ENCODE measurements at regions not wholly inside any gene's neighbourhood (a gene's known extent, or its start where the extent isn't known, plus 50 kb on each side); places are given as distances from the start of the nearest gene placed in this dataset.

DNA sequence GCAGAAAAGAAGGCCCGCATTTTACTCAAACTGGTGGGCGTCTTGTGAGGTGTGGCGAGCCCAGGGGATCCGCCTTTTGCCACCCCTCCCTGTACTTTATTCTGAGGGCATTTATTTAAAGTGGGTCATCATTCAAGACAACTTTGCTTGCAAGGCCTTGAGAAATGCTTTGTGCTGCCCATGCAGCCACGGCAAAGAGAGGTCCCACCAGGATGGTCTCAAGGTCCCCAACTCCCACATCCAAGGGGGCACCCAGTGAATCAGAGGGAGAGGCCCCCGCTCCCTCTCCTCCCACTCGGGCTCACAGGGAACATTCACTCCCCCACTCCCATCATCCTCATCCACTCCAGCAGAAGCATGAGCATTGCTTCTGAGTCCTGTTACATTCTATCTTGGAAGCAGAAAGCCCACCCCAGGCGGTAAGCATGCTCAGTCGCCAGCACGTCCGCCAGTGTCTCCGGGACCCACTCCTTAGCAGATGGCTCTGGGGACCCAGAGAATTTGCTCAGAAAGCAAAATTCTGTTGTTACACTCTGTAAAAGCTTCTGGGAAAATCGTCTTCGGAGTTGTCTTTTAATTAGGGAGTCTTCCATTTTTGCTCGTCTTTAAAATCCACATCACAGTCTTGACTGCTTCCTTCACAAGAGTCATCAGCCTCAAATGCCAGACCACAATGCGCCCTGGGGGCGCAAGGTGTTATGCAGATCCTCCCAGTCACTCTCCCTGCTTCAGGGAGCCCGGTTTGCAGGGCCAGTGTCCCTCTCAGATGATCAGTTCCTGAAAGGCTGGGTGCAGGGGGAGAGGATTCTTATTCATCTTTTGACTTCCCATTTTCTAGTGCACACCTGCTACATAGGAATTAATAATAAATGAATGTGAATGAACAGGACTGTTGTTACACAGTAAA, 99.4 kb upstream of the NCK2 start:
- intact Hi-C loops (cut with micrococcal nuclease), result no loop called here
- ChIA-PET POLR2A (ENCODE audit: unreplicated experiment) (no interaction called here), CTCF (interaction anchor here (0.5 kb wide), 1 partner anchor 60 kb away, joined by 3 read pairs; no protein-coding TSS in a partner anchor)
- H2AK9ac ChIP-seq (replicated peaks; ENCODE audit: low read depth, low read length, poor library complexity), result no peak overlapping the region
- H3K18ac ChIP-seq (ENCODE audit: low read depth, low read length), result no peak overlapping the region
- in situ Hi-C loops (cut with MboI; ENCODE audit: low sequenced_read_pairs), result no loop called here
- peaks cover 20% of the 10 kb centered on the region for H3K27me3 ChIP-seq (ENCODE audit: control insufficient read depth, insufficient read depth, low read length)
- ATAC-seq (ENCODE audit: low read depth) (no peak), DNase-seq (no peak)
- no peaks in the 10 kb centered on the region for H3K79me1 ChIP-seq (ENCODE audit: low read depth in 1 of 2, low read length in 2 of 2)
- no peaks in the 10 kb centered on the region for H4K20me1 ChIP-seq (ENCODE audit: insufficient read depth, low read length)
- H3K56ac ChIP-seq (ENCODE audit: extremely low read depth, insufficient read depth, low read length), result no peak overlapping the region
- no peak overlapping the region for H2AK5ac ChIP-seq (ENCODE audit: low read depth, low read length)
- H3K9ac ChIP-seq (ENCODE audit: low read depth, low read length), result no peak overlapping the region
- dilution Hi-C loops (cut with HindIII; ENCODE audit: low sequenced_read_pairs, unreplicated experiment), result no loop called here
- H3K4ac ChIP-seq (ENCODE audit: low read depth, low read length), result 0 out of 2 replicates have a peak overlapping the region, but pooled peaks have one; percentile 3
- no peak overlapping the region for H3K14ac ChIP-seq (replicated peaks; ENCODE audit: low read depth, low read length)
- WGBS, 2 experiments (ENCODE audit: extremely low coverage in 2 of 2, insufficient read length in 1 of 2), result 70% methylated on average over 2 of the region's 18 CpGs; no CpG with 5 or more reads in 1 of the 2 experiments
- no peak overlapping the region for H2AFZ ChIP-seq (replicated peaks; ENCODE audit: low read length, poor library complexity)
- H4K5ac ChIP-seq (ENCODE audit: low read depth, low read length), result no peak overlapping the region
- H2BK5ac ChIP-seq (ENCODE audit: low read depth, low read length, poor library complexity, severe bottlenecking), result no peak overlapping the region
- H4K91ac ChIP-seq (ENCODE audit: insufficient read depth, low read depth, low read length), result no peak overlapping the region; the same call in 1 of the 2 replicates
- H3K4me1 ChIP-seq (ENCODE audit: control insufficient read depth, insufficient read depth, low read length), result no peaks in the 10 kb centered on the region
- no peak overlapping the region for H2BK15ac ChIP-seq (ENCODE audit: low read depth, low read length)
- no peak overlapping the region for H3K4me3 ChIP-seq (ENCODE audit: insufficient read depth, low read depth, low read length)
- H3K36me3 ChIP-seq (ENCODE audit: control insufficient read depth, insufficient read depth, low read length), result no peaks in the 10 kb centered on the region
- no peaks in the 10 kb centered on the region for H3K9me3 ChIP-seq (ENCODE audit: control insufficient read depth, insufficient read depth, low read length)
- 0 out of 2 replicates have a peak overlapping the region, but pooled peaks have one; percentile 11 for H2BK120ac ChIP-seq (ENCODE audit: low read depth, low read length)
- BruUV-seq (replicated peaks), result no TSS peak
- no peaks in the 10 kb centered on the region for H3K9me1 ChIP-seq (ENCODE audit: insufficient read depth, low read length)
- H3K23ac ChIP-seq (ENCODE audit: low read depth, low read length), result no peak overlapping the region
- no peak overlapping the region for H4K8ac ChIP-seq (ENCODE audit: low read depth in 2 of 2, low read length in 2 of 2)
- TF ChIP-seq MAFK (IDR thresholded peaks at IDR 0.05; ENCODE audit: low read depth, low read length), result no peak
- TF ChIP-seq, protein P1, sequence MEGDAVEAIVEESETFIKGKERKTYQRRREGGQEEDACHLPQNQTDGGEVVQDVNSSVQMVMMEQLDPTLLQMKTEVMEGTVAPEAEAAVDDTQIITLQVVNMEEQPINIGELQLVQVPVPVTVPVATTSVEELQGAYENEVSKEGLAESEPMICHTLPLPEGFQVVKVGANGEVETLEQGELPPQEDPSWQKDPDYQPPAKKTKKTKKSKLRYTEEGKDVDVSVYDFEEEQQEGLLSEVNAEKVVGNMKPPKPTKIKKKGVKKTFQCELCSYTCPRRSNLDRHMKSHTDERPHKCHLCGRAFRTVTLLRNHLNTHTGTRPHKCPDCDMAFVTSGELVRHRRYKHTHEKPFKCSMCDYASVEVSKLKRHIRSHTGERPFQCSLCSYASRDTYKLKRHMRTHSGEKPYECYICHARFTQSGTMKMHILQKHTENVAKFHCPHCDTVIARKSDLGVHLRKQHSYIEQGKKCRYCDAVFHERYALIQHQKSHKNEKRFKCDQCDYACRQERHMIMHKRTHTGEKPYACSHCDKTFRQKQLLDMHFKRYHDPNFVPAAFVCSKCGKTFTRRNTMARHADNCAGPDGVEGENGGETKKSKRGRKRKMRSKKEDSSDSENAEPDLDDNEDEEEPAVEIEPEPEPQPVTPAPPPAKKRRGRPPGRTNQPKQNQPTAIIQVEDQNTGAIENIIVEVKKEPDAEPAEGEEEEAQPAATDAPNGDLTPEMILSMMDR (conservative IDR thresholded peaks at IDR 0.05; ENCODE audit: low read depth, low read length), result no peak
- no peak for TF ChIP-seq NFE2L2 (IDR thresholded peaks at IDR 0.05; ENCODE audit: low read depth, low read length)
- TF ChIP-seq CEBPB (IDR thresholded peaks at IDR 0.05; ENCODE audit: low read depth, low read length), result no peak
- H3K4me2 ChIP-seq (ENCODE audit: low read depth, low read length), result no peak overlapping the region
- H3K27ac ChIP-seq (ENCODE audit: insufficient read depth, low read length), result no peak overlapping the region
- H2BK20ac ChIP-seq (ENCODE audit: low read depth, low read length), result no peak overlapping the region
